VCaP (cell line): ENCODE measurements at regions not wholly inside any gene's neighbourhood (a gene's known extent, or its start where the extent isn't known, plus 50 kb on each side); places are given as distances from the start of the nearest gene placed in this dataset.

Experiments
- H3K27ac ChIP-seq: fragments of 450-650 bp; 2 replicates; pipeline ENCODE4 v1.5.1; 2017
- CTCF ChIP-seq: fragments of 450-650 bp; conservative IDR thresholded peaks from 2 replicates; pipeline ENCODE4 v1.5.1; 2017; ENCODE audit warnings: mild to moderate bottlenecking, moderate library complexity

- TF ChIP-seq CTCF: no peak
- no peak overlapping the region for H3K27ac ChIP-seq
Measured at GRCh38 chr10:52659085-52659484, 113.5 kb downstream of the MBL2 start.

GRCh38 chr10:52662256-52662655 is 110.3 kb downstream of the MBL2 start:
- H3K27ac ChIP-seq: no peak overlapping the region
- no peak for TF ChIP-seq CTCF

GRCh38 chr10:52663161-52663560 is 109.4 kb downstream of the MBL2 start:
- no peak for TF ChIP-seq CTCF
- H3K27ac ChIP-seq: no peak overlapping the region

GRCh38 chr10:52664629-52665028 is 108.0 kb downstream of the MBL2 start:
- TF ChIP-seq CTCF: no peak
- H3K27ac ChIP-seq: no peak overlapping the region

GRCh38 chr10:52665821-52666220 is 106.8 kb downstream of the MBL2 start:
- H3K27ac ChIP-seq: no peak overlapping the region

GRCh38 chr10:52666931-52667330 is 105.7 kb downstream of the MBL2 start:
- TF ChIP-seq CTCF: no peak
- H3K27ac ChIP-seq: no peak overlapping the region

More at GRCh38 chr10:52665821-52666220, 106.8 kb downstream of the MBL2 start:
- TF ChIP-seq CTCF: no peak

GRCh38 chr10:52668024-52668423 is 104.6 kb downstream of the MBL2 start:
- no peak overlapping the region for H3K27ac ChIP-seq
- TF ChIP-seq CTCF: no peak

- H3K27ac ChIP-seq: no peak overlapping the region
- no peak for TF ChIP-seq CTCF
Measured at GRCh38 chr10:52672880-52673279, 99.7 kb downstream of the MBL2 start.
